ENCODE measurements at regions not wholly inside any gene's neighbourhood (a gene's known extent, or its start where the extent isn't known, plus 50 kb on each side); places are given as distances from the start of the nearest gene placed in this dataset.

- H3K4me2 ChIP-seq (replicated peaks; ENCODE audit: extremely low read depth, low read length, poor library complexity, severe bottlenecking): no peak overlapping the region
- H4K20me1 ChIP-seq (ENCODE audit: insufficient read depth, low read length): no peaks in the 10 kb centered on the region
- no peaks in the 10 kb centered on the region for H3K79me2 ChIP-seq (ENCODE audit: insufficient read depth, low read length)
- H3K4me3 Mint-ChIP-seq: no peak overlapping the region
- H3K4me3 ChIP-seq (replicated peaks in 1 of 3; ENCODE audit: low read depth in 2 of 3, low read length in 3 of 3): no peak overlapping the region
- H3K27ac ChIP-seq (ENCODE audit: low read depth in 1 of 2, low read length in 2 of 2): no peak overlapping the region
- H3K27me3 ChIP-seq (ENCODE audit: control insufficient read depth in 2 of 2, insufficient read depth in 2 of 2, low read length in 2 of 2): no peaks in the 10 kb centered on the region
- no peaks in the 10 kb centered on the region for H3K36me3 ChIP-seq (replicated peaks in 1 of 2; ENCODE audit: control insufficient read depth in 1 of 2, insufficient read depth in 2 of 2, low read length in 2 of 2)
- peaks cover 0 to 2% (median 0%) of the 10 kb centered on the region in 7 donors for H3K9me3 Mint-ChIP-seq
- H3K4me1 ChIP-seq (ENCODE audit: control insufficient read depth in 1 of 2, insufficient read depth in 2 of 2, low read length in 2 of 2): peaks cover 0 to 4% of the 10 kb centered on the region in 2 donors
- 80% methylated on average over 1 of the region's 9 CpGs for WGBS (ENCODE audit: insufficient coverage)
- no peak overlapping the region for H3K27ac Mint-ChIP-seq
- no peak overlapping the region for H3K9ac ChIP-seq (ENCODE audit: insufficient read depth, low read length, poor library complexity, severe bottlenecking)
- peaks cover 15% of the 10 kb centered on the region for H3K4me1 Mint-ChIP-seq
- DNase-seq: no peak
- no peak overlapping the region for H2AFZ ChIP-seq (ENCODE audit: insufficient read depth, low read depth, low read length, poor library complexity, severe bottlenecking)
- H3K9me3 ChIP-seq (replicated peaks in 1 of 2; ENCODE audit: control insufficient read depth in 1 of 2, insufficient read depth in 1 of 2, low read length in 2 of 2): no peaks in the 10 kb centered on the region
- no peak for TF ChIP-seq CTCF (IDR thresholded peaks at IDR 0.05)
- no peaks in the 10 kb centered on the region for H3K36me3 Mint-ChIP-seq
- intact Hi-C loops (cut with micrococcal nuclease): no loop called here
- peaks cover 0 to 15% (median 4%) of the 10 kb centered on the region in 3 donors for H3K27me3 Mint-ChIP-seq (ENCODE audit: low read depth in 3 of 3)
Observed at GRCh38 chrX:45900766-45901615, 644.2 kb downstream of the ZNF674 start.

DNA sequence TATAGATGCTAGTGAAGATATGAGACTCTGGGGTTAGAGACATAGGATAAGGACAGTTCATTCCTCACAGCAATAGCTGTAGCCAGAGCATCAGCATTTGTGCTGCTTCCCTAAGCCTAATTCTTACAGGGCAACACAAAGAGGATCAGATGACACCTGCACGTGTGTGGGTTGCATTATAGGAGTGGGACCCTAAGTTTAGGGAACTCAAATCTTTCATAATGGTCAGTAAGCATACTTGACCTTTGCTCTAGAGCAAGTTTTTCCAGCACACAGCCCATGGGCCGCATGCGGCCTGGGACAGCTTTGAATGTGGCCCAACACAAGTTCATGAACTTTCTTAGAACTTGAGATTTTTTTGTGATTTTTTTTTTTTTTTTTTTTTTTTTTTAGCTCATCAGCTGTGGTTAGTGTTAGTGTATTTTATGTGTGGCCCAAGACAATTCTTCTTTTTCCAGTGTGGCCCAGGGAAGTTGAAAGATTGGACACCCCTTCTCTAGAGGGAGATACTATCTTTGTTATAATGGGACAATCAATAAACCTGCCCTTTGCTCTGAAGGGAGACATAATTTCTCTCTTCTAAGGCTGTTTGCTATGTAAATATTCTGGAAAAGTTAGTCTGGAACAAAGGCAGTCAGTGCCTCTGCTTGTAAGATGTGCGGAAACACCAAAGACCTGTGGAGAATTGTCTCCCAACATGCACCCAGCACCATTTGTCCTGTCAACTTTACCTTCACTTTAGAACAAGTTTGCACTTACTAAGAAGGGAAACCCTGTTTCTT is 650.2 kb downstream of the ZNF674 start:
- intact Hi-C loops (cut with micrococcal nuclease): no loop called here
- Histone ChIP-seq H2AFZ (ENCODE audit: insufficient read depth, low read depth, low read length, poor library complexity, severe bottlenecking) (no peak overlapping the region), H3K4me3 (replicated peaks in 1 of 3; ENCODE audit: low read depth in 2 of 3, low read length in 3 of 3) (no peak overlapping the region), H3K4me2 (replicated peaks; ENCODE audit: extremely low read depth, low read length, poor library complexity, severe bottlenecking) (no peak overlapping the region), H3K9me3 (replicated peaks in 1 of 2; ENCODE audit: control insufficient read depth in 1 of 2, insufficient read depth in 1 of 2, low read length in 2 of 2) (no peaks in the 10 kb centered on the region), H3K27me3 (ENCODE audit: control insufficient read depth in 2 of 2, insufficient read depth in 2 of 2, low read length in 2 of 2) (peaks cover 0 to 3% of the 10 kb centered on the region in 2 donors), H3K36me3 (replicated peaks in 1 of 2; ENCODE audit: control insufficient read depth in 1 of 2, insufficient read depth in 2 of 2, low read length in 2 of 2) (no peaks in the 10 kb centered on the region), H3K4me1 (ENCODE audit: control insufficient read depth in 1 of 2, insufficient read depth in 2 of 2, low read length in 2 of 2) (no peaks in the 10 kb centered on the region), H4K20me1 (ENCODE audit: insufficient read depth, low read length) (no peaks in the 10 kb centered on the region), H3K9ac (ENCODE audit: insufficient read depth, low read length, poor library complexity, severe bottlenecking) (no peak overlapping the region), H3K27ac (ENCODE audit: low read depth in 1 of 2, low read length in 2 of 2) (no peak overlapping the region), H3K79me2 (ENCODE audit: insufficient read depth, low read length) (no peaks in the 10 kb centered on the region)
- Mint-ChIP-seq H3K9me3 (peaks cover 0 to 2% (median 0%) of the 10 kb centered on the region in 7 donors), H3K27me3 (ENCODE audit: low read depth in 3 of 3) (peaks cover 0 to 19% (median 3%) of the 10 kb centered on the region in 3 donors), H3K4me3 (no peak overlapping the region), H3K36me3 (no peaks in the 10 kb centered on the region), H3K4me1 (peaks cover 2% of the 10 kb centered on the region), H3K27ac (no peak overlapping the region)
- no peak for DNase-seq
- WGBS (ENCODE audit: insufficient coverage): no CpG with 5 or more reads among the region's 4 CpGs
- TF ChIP-seq CTCF (IDR thresholded peaks at IDR 0.05): no peak
